ENCODE measurements at regions not wholly inside any gene's neighbourhood (a gene's known extent, or its start where the extent isn't known, plus 50 kb on each side); places are given as distances from the start of the nearest gene placed in this dataset.

GRCh38 chr20:63128367-63128766 lies 87.6 kb downstream of the YTHDF1 start:
- DNase-seq (ENCODE audit: low spot score) = no peak

GRCh38 chr20:63127700-63128364 lies 88.1 kb downstream of the YTHDF1 start:
- DNase-seq (ENCODE audit: low spot score) = no peak

- DNase-seq (ENCODE audit: low spot score) = no peak
These were observed 88.8 kb downstream of the YTHDF1 start for GRCh38 chr20:63126876-63127699.

GRCh38 chr20:63125838-63126601 lies 89.9 kb downstream of the YTHDF1 start:
- no peak for DNase-seq (ENCODE audit: low spot score)

GRCh38 chr20:63125581-63125837 lies 90.4 kb downstream of the YTHDF1 start:
- DNase-seq (ENCODE audit: low spot score) = no peak

- no peak for DNase-seq (ENCODE audit: low spot score)
These were observed 91.0 kb downstream of the YTHDF1 start for GRCh38 chr20:63124782-63125580.

GRCh38 chr20:63124092-63124781 lies 91.7 kb downstream of the YTHDF1 start:
- no peak for DNase-seq (ENCODE audit: low spot score)

- DNase-seq (ENCODE audit: low spot score) = no peak
These were observed 92.6 kb downstream of the YTHDF1 start for GRCh38 chr20:63123331-63123741.

- no peak for DNase-seq (ENCODE audit: low spot score)
These were observed 93.3 kb downstream of the YTHDF1 start for GRCh38 chr20:63122626-63123025.

GRCh38 chr20:63121749-63122405 lies 94.1 kb downstream of the YTHDF1 start:
- DNase-seq (ENCODE audit: low spot score) = no peak

- DNase-seq (ENCODE audit: low spot score) = no peak
These were observed 94.7 kb downstream of the YTHDF1 start for GRCh38 chr20:63121246-63121645.

GRCh38 chr20:63120808-63121090 lies 95.2 kb downstream of the YTHDF1 start:
- no peak for DNase-seq (ENCODE audit: low spot score)

GRCh38 chr20:63119963-63120807 lies 95.7 kb downstream of the YTHDF1 start:
- no peak for DNase-seq (ENCODE audit: low spot score)

GRCh38 chr20:63119121-63119962 lies 96.6 kb downstream of the YTHDF1 start:
- DNase-seq (ENCODE audit: low spot score) = no peak

- no peak for DNase-seq (ENCODE audit: low spot score)
These were observed 97.4 kb downstream of the YTHDF1 start for GRCh38 chr20:63118303-63119120.

- DNase-seq (ENCODE audit: low spot score) = no peak
These were observed 98.1 kb downstream of the YTHDF1 start for GRCh38 chr20:63117661-63118302.

GRCh38 chr20:63117151-63117550 lies 98.8 kb downstream of the YTHDF1 start:
- no peak for DNase-seq (ENCODE audit: low spot score)
